ENCODE measurements at regions not wholly inside any gene's neighbourhood (a gene's known extent, or its start where the extent isn't known, plus 50 kb on each side); places are given as distances from the start of the nearest gene placed in this dataset.

- no peak for DNase-seq (ENCODE audit: low read depth in 2 of 3, low spot score in 1 of 3)
Observed at GRCh38 chr16:79449067-79449769, 151.3 kb downstream of the MAF start.

DNA sequence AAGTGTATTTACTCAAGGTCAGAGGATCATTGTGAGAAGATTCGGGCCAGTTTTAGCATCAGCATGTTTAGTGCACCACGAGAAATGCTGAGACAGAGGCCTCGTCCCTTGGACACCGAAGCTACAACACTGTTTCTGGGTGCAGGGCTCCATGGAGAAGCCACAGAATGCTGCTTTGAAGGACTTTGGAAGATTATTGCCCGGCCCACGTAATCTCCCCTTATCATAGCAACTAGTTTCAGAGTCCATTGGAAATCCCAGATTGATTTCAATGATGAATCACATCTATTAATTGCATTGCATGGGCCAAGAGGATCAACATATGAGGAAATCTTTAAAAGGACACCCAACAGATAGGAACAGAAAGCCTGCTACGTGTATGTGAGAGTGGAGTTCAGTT is 156.0 kb downstream of the MAF start:
- DNase-seq (ENCODE audit: low read depth in 2 of 3, low spot score in 1 of 3), result no peak

- no peak for DNase-seq (ENCODE audit: low read depth in 2 of 3, low spot score in 1 of 3)
Observed at GRCh38 chr16:79439901-79440300, 160.6 kb downstream of the MAF start.

DNA sequence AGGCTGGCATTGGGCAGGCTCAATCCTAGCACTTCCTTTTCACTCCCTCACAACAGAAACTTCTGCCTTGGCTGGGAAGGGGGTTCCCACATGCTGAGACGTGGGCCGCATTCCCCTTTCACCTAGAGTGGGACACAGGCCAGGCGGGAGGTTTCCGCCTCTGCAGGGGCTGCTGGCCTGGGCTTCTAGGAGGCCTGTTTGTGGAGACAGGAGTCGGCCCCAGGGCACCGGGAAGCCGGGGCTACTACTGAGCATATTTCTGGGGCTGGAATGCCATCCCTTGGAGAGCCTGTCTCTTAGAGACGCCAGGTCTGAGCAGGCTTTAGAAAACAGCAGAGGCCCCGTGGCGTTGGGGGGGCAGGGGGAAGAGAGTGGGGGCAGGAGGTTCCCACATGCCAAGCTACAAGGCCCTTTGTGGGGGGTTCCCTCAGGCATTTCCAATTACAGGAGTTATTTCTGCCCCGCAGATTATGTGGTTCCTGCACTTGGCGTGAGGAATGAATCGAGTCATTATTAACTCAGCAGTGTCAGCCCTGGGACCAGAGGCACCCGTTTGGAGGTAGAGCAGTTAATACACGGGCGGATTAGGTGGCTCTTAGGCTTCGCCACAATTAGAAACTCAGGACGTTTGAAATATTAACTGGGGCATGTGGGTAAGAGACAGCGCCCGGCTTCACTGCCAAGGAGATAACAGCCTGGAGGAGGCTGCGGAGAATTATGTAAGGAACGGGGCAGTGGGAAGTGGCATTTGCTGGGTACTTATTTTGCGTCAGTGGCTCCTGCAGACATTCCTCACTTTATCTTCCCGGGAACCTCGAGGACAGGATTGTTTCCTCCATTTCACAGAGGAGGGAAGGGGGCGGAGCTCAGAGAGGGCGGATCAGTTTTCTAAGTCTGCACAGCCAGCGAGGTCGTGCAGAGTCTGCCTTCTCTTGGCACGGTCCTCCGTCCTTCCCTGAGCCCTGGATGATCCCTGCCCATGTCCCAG is 162.5 kb downstream of the MAF start:
- no peak for DNase-seq (ENCODE audit: low read depth in 2 of 3, low spot score in 1 of 3)

GRCh38 chr16:79436885-79437284 is 163.7 kb downstream of the MAF start:
- DNase-seq (ENCODE audit: low read depth in 2 of 3, low spot score in 1 of 3), result no peak

GRCh38 chr16:79434771-79435170 is 165.8 kb downstream of the MAF start:
- DNase-seq (ENCODE audit: low read depth in 2 of 3, low spot score in 1 of 3), result no peak

DNA sequence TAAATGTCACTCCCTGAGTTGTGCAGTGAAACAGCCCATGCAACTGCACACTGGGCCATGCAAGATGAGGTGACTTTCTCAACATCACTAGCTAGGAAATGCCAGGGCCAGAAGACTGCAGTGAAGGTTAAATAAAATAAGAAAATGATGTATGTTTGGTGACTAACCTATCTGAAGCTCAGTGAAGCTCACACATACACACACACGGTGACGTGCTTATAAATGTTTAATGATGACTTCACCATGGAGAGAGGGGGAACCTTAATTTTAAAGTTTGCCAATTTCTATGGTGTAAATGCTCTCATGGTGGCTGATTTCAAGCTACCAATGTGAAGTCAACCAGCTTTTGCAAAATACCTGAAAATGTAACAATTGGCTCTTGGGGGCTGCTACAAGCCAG is 166.4 kb downstream of the MAF start:
- no peak for DNase-seq (ENCODE audit: low read depth in 2 of 3, low spot score in 1 of 3)

DNA sequence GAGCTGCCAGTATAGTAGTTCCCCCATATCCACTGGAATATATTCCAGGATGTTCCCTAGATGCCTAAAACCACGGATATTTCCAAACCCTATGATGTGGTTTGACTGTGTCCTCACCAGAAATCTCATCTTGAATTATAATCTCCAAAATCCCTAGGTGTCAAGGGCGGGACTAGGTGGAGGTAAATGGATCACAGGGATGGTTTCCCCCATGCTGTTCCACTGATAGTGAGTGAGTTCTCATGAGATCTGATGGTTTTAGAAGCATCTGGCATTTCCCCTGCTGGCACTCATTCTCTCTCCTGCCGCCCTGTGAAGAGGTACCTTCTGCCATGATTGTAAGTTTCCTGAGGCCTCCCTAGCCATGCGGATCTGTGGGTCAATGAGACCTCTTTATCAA is 168.6 kb downstream of the MAF start:
- no peak for DNase-seq (ENCODE audit: low read depth in 2 of 3, low spot score in 1 of 3)

GRCh38 chr16:79430191-79430678 is 170.3 kb downstream of the MAF start:
- no peak for DNase-seq (ENCODE audit: low read depth in 2 of 3, low spot score in 1 of 3)

DNA sequence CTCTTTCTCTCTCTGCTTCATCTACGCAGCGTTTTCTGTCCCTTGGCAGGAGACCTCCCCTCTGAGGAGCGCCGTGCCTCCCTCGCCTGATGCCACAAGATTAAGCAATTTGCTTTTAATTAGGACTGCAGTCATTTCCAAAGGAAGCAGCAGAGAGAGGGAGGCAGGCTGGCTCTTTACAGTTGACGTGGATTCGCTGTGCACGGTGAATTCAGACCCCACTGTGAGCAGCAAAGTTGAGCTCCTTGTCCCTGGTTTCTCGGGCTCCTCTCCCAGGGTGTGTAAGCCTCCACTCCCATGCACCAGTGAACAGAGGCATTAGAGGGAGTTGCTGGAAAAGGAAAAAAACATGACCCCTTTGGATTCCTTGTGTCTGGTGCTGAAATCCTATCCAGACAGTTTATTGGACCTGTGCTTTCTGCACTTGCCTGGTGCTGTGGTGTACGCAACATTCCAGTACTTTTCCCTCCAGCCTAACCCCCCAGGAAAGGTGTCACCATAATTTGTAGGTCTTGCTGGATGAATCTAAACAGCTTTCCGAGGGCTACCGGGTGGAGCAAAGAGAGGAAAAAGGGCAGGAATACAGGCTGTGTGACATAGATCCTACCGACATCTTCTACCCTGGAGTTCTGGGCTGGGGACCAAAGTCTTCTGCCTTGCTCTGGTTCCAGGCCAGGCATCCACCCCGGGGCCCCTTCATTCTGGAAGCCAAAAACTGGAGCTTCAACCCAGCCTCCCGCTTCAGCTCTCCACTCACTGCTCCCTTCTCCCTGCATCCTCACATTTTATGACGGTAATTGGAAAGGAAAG is 171.0 kb downstream of the MAF start:
- no peak for DNase-seq (ENCODE audit: low read depth in 2 of 3, low spot score in 1 of 3)

- no peak for DNase-seq (ENCODE audit: low read depth in 2 of 3, low spot score in 1 of 3)
Observed at GRCh38 chr16:79426663-79427062, 173.9 kb downstream of the MAF start.

- DNase-seq (ENCODE audit: low read depth in 2 of 3, low spot score in 1 of 3), result no peak
Observed at GRCh38 chr16:79422064-79422463, 178.5 kb downstream of the MAF start.

DNA sequence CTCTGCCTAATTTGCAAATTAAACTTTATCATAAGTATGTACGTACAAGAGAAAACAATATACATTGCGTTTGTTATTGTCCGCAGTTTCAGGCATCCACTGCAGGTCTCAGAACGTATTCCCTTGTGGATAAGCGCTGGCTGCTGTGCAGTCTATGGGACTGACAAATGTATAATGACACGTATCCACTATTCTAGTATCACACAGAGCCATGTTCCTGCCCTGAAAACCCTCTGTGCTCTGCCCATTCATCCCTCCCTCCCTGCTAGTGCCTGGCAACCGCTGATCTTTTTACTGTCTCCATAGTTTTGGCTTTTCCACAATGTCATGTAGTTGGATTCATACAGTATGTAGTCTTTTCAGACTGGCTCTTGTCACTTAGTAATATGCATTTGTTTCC is 179.4 kb downstream of the MAF start:
- no peak for DNase-seq (ENCODE audit: low read depth in 2 of 3, low spot score in 1 of 3)

- no peak for DNase-seq (ENCODE audit: low read depth in 2 of 3, low spot score in 1 of 3)
Observed at GRCh38 chr16:79420493-79420892, 180.0 kb downstream of the MAF start.

DNA sequence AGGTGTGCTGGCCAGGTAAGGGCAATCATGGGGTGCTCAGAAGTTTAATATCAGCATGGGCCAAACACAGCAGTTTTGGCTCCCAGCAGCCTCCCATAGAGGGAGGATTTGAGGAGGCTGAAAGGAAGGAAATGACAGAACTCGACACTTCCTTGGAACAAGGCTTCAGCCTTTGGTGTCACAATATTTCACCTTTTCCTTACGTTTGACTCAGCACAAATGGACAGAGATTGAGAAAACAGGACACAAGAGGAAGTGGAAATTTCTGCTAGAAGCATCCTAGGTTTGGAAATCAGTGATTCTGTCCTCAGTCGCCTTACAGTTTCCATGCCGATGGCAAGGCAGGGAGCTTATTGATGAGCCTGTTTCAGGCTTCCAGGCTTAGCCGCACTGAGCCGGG is 181.4 kb downstream of the MAF start:
- DNase-seq (ENCODE audit: low read depth in 2 of 3, low spot score in 1 of 3), result no peak

- no peak for DNase-seq (ENCODE audit: low read depth in 2 of 3, low spot score in 1 of 3)
Observed at GRCh38 chr16:79417601-79418008, 182.9 kb downstream of the MAF start.

DNA sequence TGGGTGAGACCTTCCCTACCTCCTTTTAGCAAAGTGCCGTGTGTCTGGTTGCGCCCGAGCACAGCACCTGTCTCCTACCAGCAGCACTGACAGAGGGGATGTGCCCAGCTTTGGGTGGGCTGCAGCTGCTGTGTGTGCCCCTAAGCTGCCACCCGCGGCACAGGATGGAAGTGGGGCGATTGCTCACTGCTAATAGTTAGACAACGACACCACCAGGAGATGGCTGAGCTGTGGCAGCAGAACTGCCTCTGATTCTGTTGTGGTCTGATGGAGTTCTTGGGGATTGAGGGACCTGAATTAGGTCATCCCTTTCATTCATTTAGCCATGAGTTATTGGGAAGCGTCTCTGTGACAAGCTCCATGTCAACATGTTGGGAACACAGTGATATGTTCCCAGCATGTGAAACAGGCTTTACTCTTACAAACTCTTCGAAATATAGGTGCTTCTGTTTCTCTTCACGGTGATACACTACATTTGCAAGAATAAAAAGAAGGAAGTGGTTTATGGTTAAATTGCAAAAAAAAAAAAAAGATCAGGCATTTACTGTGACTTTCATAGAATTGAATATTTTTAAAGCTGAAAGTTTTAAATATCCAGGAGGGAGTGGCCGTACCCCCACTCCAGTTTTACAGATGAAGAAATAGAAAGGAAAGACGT is 184.4 kb downstream of the MAF start:
- no peak for DNase-seq (ENCODE audit: low read depth in 2 of 3, low spot score in 1 of 3)

DNA sequence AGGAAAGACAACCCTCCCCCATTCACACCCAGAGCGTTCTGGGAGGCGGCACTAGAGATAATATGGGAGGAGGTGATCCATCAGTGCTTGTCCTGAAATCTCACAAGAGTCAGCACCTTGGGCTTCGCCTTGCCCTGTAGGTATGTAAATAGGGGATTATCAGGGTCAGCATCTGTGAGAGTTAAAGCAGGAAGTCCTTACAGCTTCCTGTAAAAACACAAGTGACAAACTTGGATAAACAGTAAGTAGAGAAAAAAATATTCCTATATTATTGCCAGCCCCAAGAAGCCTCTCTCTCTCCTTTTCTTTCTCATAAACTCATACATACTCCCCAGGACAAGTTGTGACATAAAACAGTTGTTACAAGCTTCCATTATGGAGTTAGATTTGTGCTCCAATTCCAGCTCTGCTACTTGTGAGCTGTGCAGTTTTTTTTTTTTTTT is 187.7 kb downstream of the MAF start:
- DNase-seq (ENCODE audit: low read depth in 2 of 3, low spot score in 1 of 3), result no peak

DNA sequence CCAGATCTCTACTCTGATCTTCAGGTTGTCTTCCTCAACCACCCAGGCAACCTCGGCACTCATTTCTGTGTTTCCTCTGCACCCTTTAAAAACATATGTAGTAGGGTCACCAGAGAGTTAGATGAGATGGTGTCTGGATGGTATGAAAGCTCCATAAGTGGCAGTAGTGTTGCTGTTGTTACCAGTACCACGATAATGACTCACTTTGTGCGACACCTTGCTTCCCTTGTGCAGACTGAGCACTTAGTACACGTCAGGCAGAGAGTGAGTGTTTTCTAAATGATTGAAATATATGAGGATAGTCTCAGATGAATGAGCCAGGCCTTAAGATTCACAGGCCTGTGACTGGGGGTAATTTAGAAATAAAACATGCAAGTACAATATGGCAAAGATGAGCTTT is 188.7 kb downstream of the MAF start:
- DNase-seq (ENCODE audit: low read depth in 2 of 3, low spot score in 1 of 3), result no peak

- DNase-seq (ENCODE audit: low read depth in 2 of 3, low spot score in 1 of 3), result no peak
Observed at GRCh38 chr16:79411357-79411756, 189.2 kb downstream of the MAF start.

DNA sequence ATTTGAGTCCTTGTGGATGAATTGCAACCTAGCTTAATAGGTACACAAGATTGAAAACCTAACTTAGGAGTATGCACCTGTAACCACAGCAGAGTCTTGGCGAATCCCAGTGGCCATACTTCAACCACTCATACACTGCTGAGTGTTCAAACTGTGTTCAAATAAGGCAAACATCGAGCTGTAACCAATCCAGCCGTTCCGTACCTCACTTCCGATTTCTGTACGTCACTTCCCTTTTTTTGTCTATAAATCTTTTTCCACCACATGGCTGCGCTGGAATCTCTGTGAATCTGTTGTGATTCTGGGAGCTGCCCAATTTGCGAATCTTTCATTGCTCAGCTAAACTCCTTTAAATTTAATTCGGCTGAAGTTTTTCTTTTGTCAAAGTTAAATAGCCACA is 190.6 kb downstream of the MAF start:
- no peak for DNase-seq (ENCODE audit: low read depth in 2 of 3, low spot score in 1 of 3)

Data from stimulated activated CD4-positive, alpha-beta T cell treated with anti-CD3 and anti-CD28 coated beads, Interleukin-12 subunit alpha, Interleukin-12 subunit beta, amount 100 ng/mL, for 48 hours (primary cell).